ENCODE measurements at regions not wholly inside any gene's neighbourhood (a gene's known extent, or its start where the extent isn't known, plus 50 kb on each side); places are given as distances from the start of the nearest gene placed in this dataset.
"Not testable (repeated sequence)": the region's sequence is repeated elsewhere in the genome, so short reads cannot be mapped to it uniquely, and the experiment has no call there.

- not testable (repeated sequence) for DNase-seq (ENCODE audit: low spot score in 2 of 2); H3K4me1 Mint-ChIP-seq; H3K27ac Mint-ChIP-seq (ENCODE audit: low read depth); ATAC-seq (replicated peaks; ENCODE audit: extremely low read depth, poor library complexity, severe bottlenecking); H3K9me3 Mint-ChIP-seq; H3K36me3 Mint-ChIP-seq (ENCODE audit: insufficient read depth); H3K4me3 Mint-ChIP-seq
- peaks cover 35% of the 10 kb centered on the region for H3K27me3 Mint-ChIP-seq
These were observed 155.2 kb upstream of the NOCT start for GRCh38 chr4:138860357-138860756.

GRCh38 chr4:138859254-138859653, 156.3 kb upstream of the NOCT start:
- Mint-ChIP-seq H3K4me3 (no peak overlapping the region), H3K27me3 (peaks cover 38% of the 10 kb centered on the region), H3K4me1 (no peaks in the 10 kb centered on the region), H3K9me3 (no peaks in the 10 kb centered on the region), H3K36me3 (ENCODE audit: insufficient read depth) (no peaks in the 10 kb centered on the region), H3K27ac (ENCODE audit: low read depth) (no peak overlapping the region)
- DNase-seq (ENCODE audit: low spot score in 2 of 2), result no peak
- no peak for ATAC-seq (replicated peaks; ENCODE audit: extremely low read depth, poor library complexity, severe bottlenecking)

- no peak overlapping the region for H3K4me3 Mint-ChIP-seq
- no peak overlapping the region for H3K27ac Mint-ChIP-seq (ENCODE audit: low read depth)
- DNase-seq (ENCODE audit: low spot score in 2 of 2) (no peak), ATAC-seq (replicated peaks; ENCODE audit: extremely low read depth, poor library complexity, severe bottlenecking) (no peak)
- no peaks in the 10 kb centered on the region for H3K4me1 Mint-ChIP-seq
- H3K9me3 Mint-ChIP-seq, result no peaks in the 10 kb centered on the region
- H3K27me3 Mint-ChIP-seq, result peaks cover 39% of the 10 kb centered on the region
- H3K36me3 Mint-ChIP-seq (ENCODE audit: insufficient read depth), result no peaks in the 10 kb centered on the region
These were observed 157.2 kb upstream of the NOCT start for GRCh38 chr4:138858419-138858818.

- ATAC-seq (replicated peaks; ENCODE audit: extremely low read depth, poor library complexity, severe bottlenecking), result no peak
- Mint-ChIP-seq H3K4me1 (no peaks in the 10 kb centered on the region), H3K27ac (ENCODE audit: low read depth) (no peak overlapping the region), H3K4me3 (no peak overlapping the region), H3K27me3 (peaks cover 47% of the 10 kb centered on the region), H3K36me3 (ENCODE audit: insufficient read depth) (no peaks in the 10 kb centered on the region), H3K9me3 (no peaks in the 10 kb centered on the region)
- no peak for DNase-seq (ENCODE audit: low spot score in 2 of 2)
These were observed 158.2 kb upstream of the NOCT start for GRCh38 chr4:138857416-138857815.

GRCh38 chr4:138852681-138853080, 162.9 kb upstream of the NOCT start:
- H3K27me3 Mint-ChIP-seq, result peaks cover 44% of the 10 kb centered on the region
- DNase-seq (ENCODE audit: low spot score in 2 of 2) (no peak), ATAC-seq (replicated peaks; ENCODE audit: extremely low read depth, poor library complexity, severe bottlenecking) (no peak)
- H3K4me1 Mint-ChIP-seq, result no peaks in the 10 kb centered on the region
- H3K9me3 Mint-ChIP-seq, result no peaks in the 10 kb centered on the region
- H3K27ac Mint-ChIP-seq (ENCODE audit: low read depth), result no peak overlapping the region
- H3K4me3 Mint-ChIP-seq, result no peak overlapping the region
- no peaks in the 10 kb centered on the region for H3K36me3 Mint-ChIP-seq (ENCODE audit: insufficient read depth)

GRCh38 chr4:138851391-138852335, 163.9 kb upstream of the NOCT start:
- no peak for DNase-seq (ENCODE audit: low spot score in 2 of 2)
- ATAC-seq (replicated peaks; ENCODE audit: extremely low read depth, poor library complexity, severe bottlenecking), result no peak
- H3K27me3 Mint-ChIP-seq, result peaks cover 41% of the 10 kb centered on the region
- no peak overlapping the region for H3K27ac Mint-ChIP-seq (ENCODE audit: low read depth)
- no peak overlapping the region for H3K4me3 Mint-ChIP-seq
- no peaks in the 10 kb centered on the region for H3K4me1 Mint-ChIP-seq
- no peaks in the 10 kb centered on the region for H3K9me3 Mint-ChIP-seq
- H3K36me3 Mint-ChIP-seq (ENCODE audit: insufficient read depth), result no peaks in the 10 kb centered on the region

- peaks cover 19% of the 10 kb centered on the region for H3K27me3 Mint-ChIP-seq
- no peaks in the 10 kb centered on the region for H3K36me3 Mint-ChIP-seq (ENCODE audit: insufficient read depth)
- no peak for ATAC-seq (replicated peaks; ENCODE audit: extremely low read depth, poor library complexity, severe bottlenecking)
- no peaks in the 10 kb centered on the region for H3K9me3 Mint-ChIP-seq
- no peak for DNase-seq (ENCODE audit: low spot score in 2 of 2)
- no peak overlapping the region for H3K4me3 Mint-ChIP-seq
- no peaks in the 10 kb centered on the region for H3K4me1 Mint-ChIP-seq
- H3K27ac Mint-ChIP-seq (ENCODE audit: low read depth), result no peak overlapping the region
These were observed 169.9 kb upstream of the NOCT start for GRCh38 chr4:138845664-138846063.

GRCh38 chr4:138845054-138845453, 170.5 kb upstream of the NOCT start:
- DNase-seq (ENCODE audit: low spot score in 2 of 2), result no peak
- H3K27ac Mint-ChIP-seq (ENCODE audit: low read depth), result no peak overlapping the region
- H3K9me3 Mint-ChIP-seq, result no peaks in the 10 kb centered on the region
- H3K4me1 Mint-ChIP-seq, result no peaks in the 10 kb centered on the region
- ATAC-seq (replicated peaks; ENCODE audit: extremely low read depth, poor library complexity, severe bottlenecking), result no peak
- H3K4me3 Mint-ChIP-seq, result no peak overlapping the region
- H3K27me3 Mint-ChIP-seq, result peaks cover 17% of the 10 kb centered on the region
- no peaks in the 10 kb centered on the region for H3K36me3 Mint-ChIP-seq (ENCODE audit: insufficient read depth)

- Mint-ChIP-seq H3K27ac (ENCODE audit: low read depth) (no peak overlapping the region), H3K4me3 (no peak overlapping the region)
These were observed 172.0 kb upstream of the NOCT start for GRCh38 chr4:138843616-138844015.

GRCh38 chr4:138841343-138841742, 174.2 kb upstream of the NOCT start:
- DNase-seq (ENCODE audit: low spot score in 2 of 2) (no peak), ATAC-seq (replicated peaks; ENCODE audit: extremely low read depth, poor library complexity, severe bottlenecking) (no peak)
- Mint-ChIP-seq H3K36me3 (ENCODE audit: insufficient read depth) (no peaks in the 10 kb centered on the region), H3K9me3 (no peaks in the 10 kb centered on the region), H3K27me3 (peaks cover 17% of the 10 kb centered on the region), H3K4me1 (no peaks in the 10 kb centered on the region), H3K27ac (ENCODE audit: low read depth) (no peak overlapping the region), H3K4me3 (no peak overlapping the region)

More at GRCh38 chr4:138843616-138844015, 172.0 kb upstream of the NOCT start:
- H3K36me3 Mint-ChIP-seq (ENCODE audit: insufficient read depth), result no peaks in the 10 kb centered on the region
- no peaks in the 10 kb centered on the region for H3K4me1 Mint-ChIP-seq
- no peak for DNase-seq (ENCODE audit: low spot score in 2 of 2)
- H3K9me3 Mint-ChIP-seq, result no peaks in the 10 kb centered on the region
- peaks cover 17% of the 10 kb centered on the region for H3K27me3 Mint-ChIP-seq
- ATAC-seq (replicated peaks; ENCODE audit: extremely low read depth, poor library complexity, severe bottlenecking), result no peak

- Mint-ChIP-seq H3K4me1 (no peaks in the 10 kb centered on the region), H3K27ac (ENCODE audit: low read depth) (no peak overlapping the region), H3K36me3 (ENCODE audit: insufficient read depth) (no peaks in the 10 kb centered on the region), H3K27me3 (peaks cover 24% of the 10 kb centered on the region), H3K9me3 (no peaks in the 10 kb centered on the region), H3K4me3 (no peak overlapping the region)
- ATAC-seq (replicated peaks; ENCODE audit: extremely low read depth, poor library complexity, severe bottlenecking) (no peak), DNase-seq (ENCODE audit: low spot score in 2 of 2) (no peak)
These were observed 177.3 kb upstream of the NOCT start for GRCh38 chr4:138838251-138838650.

- Mint-ChIP-seq H3K9me3 (no peaks in the 10 kb centered on the region), H3K27me3 (peaks cover 13% of the 10 kb centered on the region), H3K27ac (ENCODE audit: low read depth) (no peak overlapping the region), H3K4me1 (no peaks in the 10 kb centered on the region), H3K36me3 (ENCODE audit: insufficient read depth) (no peaks in the 10 kb centered on the region), H3K4me3 (no peak overlapping the region)
- DNase-seq (ENCODE audit: low spot score in 2 of 2), result no peak
- ATAC-seq (replicated peaks; ENCODE audit: extremely low read depth, poor library complexity, severe bottlenecking), result no peak
These were observed 179.6 kb upstream of the NOCT start for GRCh38 chr4:138835832-138836533.

GRCh38 chr4:138833974-138834373, 181.6 kb upstream of the NOCT start:
- H3K36me3 Mint-ChIP-seq (ENCODE audit: insufficient read depth), result no peaks in the 10 kb centered on the region
- H3K27ac Mint-ChIP-seq (ENCODE audit: low read depth), result no peak overlapping the region
- H3K27me3 Mint-ChIP-seq, result peaks cover 11% of the 10 kb centered on the region
- no peak overlapping the region for H3K4me3 Mint-ChIP-seq
- ATAC-seq (replicated peaks; ENCODE audit: extremely low read depth, poor library complexity, severe bottlenecking), result no peak
- DNase-seq (ENCODE audit: low spot score in 2 of 2), result no peak
- H3K9me3 Mint-ChIP-seq, result no peaks in the 10 kb centered on the region
- no peaks in the 10 kb centered on the region for H3K4me1 Mint-ChIP-seq
